HepG2 (cell line): ENCODE measurements at regions not wholly inside any gene's neighbourhood (a gene's known extent, or its start where the extent isn't known, plus 50 kb on each side); places are given as distances from the start of the nearest gene placed in this dataset.

Experiments used
- BCLAF1 ChIP-seq: fragments of 450-650 bp; IDR thresholded peaks from 2 replicates; pipeline ENCODE4 v1.6.1; 2017; ENCODE audit warnings: mild to moderate bottlenecking
- BORCS8-MEF2B ChIP-seq: sonication (generic); formaldehyde crosslinking; IDR thresholded peaks from 2 replicates; pipeline ENCODE4 v1.8.0; 2022; ENCODE audit warnings: mild to moderate bottlenecking, missing genetic modification reagents
- CCAR2 ChIP-seq: fragments of 200-400 bp; formaldehyde crosslinking; optimal IDR thresholded peaks from 2 replicates; pipeline ENCODE3; 2018; ENCODE audit warnings: low read depth, mild to moderate bottlenecking, low read length, moderate library complexity
- CEBPZ ChIP-seq: IDR thresholded peaks from 2 replicates; pipeline ENCODE4 v1.6.1; 2012; ENCODE audit warnings: low read length, improper control_type of control experiment
- GLI4 ChIP-seq: sonication (generic); formaldehyde crosslinking; IDR thresholded peaks from 2 replicates; pipeline ENCODE4 v1.5.1; 2020; ENCODE audit warnings: missing genetic modification reagents, mild to moderate bottlenecking, moderate library complexity, borderline replicate concordance
- MED8 ChIP-seq: sonication (generic); formaldehyde crosslinking; IDR thresholded peaks from 2 replicates; pipeline ENCODE4 v1.8.1; 2023; ENCODE audit warnings: mild to moderate bottlenecking, missing genetic modification reagents; ENCODE audit not compliant: insufficient replicate concordance
- NFKB2 ChIP-seq: sonication (generic); formaldehyde crosslinking; IDR thresholded peaks from 2 replicates; pipeline ENCODE4 v1.4.0; 2020; ENCODE audit warnings: missing genetic modification reagents, borderline replicate concordance
- SAFB2 ChIP-seq: sonication (generic); formaldehyde crosslinking; IDR thresholded peaks from 2 replicates; pipeline ENCODE4 v1.5.1; 2020; ENCODE audit warnings: missing genetic modification reagents, low read depth, mild to moderate bottlenecking, borderline replicate concordance
- ZMYM2 ChIP-seq: sonication (generic); formaldehyde crosslinking; IDR thresholded peaks from 2 replicates; pipeline ENCODE4 v1.8.0; 2022; ENCODE audit warnings: mild to moderate bottlenecking, missing genetic modification reagents
- ZNF317 ChIP-seq: sonication (generic); formaldehyde crosslinking; IDR thresholded peaks from 2 replicates; pipeline ENCODE4 v1.5.0; 2020; ENCODE audit warnings: mild to moderate bottlenecking, missing genetic modification reagents
- ZNF337 ChIP-seq: sonication (generic); formaldehyde crosslinking; IDR thresholded peaks from 2 replicates; pipeline ENCODE4 v1.5.1; 2020; ENCODE audit warnings: missing genetic modification reagents, low read depth, mild to moderate bottlenecking, borderline replicate concordance
- ZNF367 ChIP-seq: sonication (generic); formaldehyde crosslinking; IDR thresholded peaks from 2 replicates; pipeline ENCODE4 v1.4.0; 2020; ENCODE audit warnings: missing genetic modification reagents, borderline replicate concordance
- TF ChIP-seq, protein P1 (sequence below): sonication (generic); formaldehyde crosslinking; IDR thresholded peaks from 2 replicates; pipeline ENCODE4 v1.8.0; 2022; ENCODE audit warnings: mild to moderate bottlenecking, missing genetic modification reagents
- TF ChIP-seq, protein P2 (sequence below): sonication (generic); formaldehyde crosslinking; IDR thresholded peaks from 2 replicates; pipeline ENCODE4 v1.8.1; 2023; ENCODE audit warnings: mild to moderate bottlenecking, inconsistent platforms, moderate library complexity, missing genetic modification reagents, borderline replicate concordance
- TF ChIP-seq, protein P3 (sequence below): IDR thresholded peaks from 2 replicates; pipeline ENCODE4 v1.6.1; 2016; ENCODE audit warnings: mild to moderate bottlenecking

DNA sequence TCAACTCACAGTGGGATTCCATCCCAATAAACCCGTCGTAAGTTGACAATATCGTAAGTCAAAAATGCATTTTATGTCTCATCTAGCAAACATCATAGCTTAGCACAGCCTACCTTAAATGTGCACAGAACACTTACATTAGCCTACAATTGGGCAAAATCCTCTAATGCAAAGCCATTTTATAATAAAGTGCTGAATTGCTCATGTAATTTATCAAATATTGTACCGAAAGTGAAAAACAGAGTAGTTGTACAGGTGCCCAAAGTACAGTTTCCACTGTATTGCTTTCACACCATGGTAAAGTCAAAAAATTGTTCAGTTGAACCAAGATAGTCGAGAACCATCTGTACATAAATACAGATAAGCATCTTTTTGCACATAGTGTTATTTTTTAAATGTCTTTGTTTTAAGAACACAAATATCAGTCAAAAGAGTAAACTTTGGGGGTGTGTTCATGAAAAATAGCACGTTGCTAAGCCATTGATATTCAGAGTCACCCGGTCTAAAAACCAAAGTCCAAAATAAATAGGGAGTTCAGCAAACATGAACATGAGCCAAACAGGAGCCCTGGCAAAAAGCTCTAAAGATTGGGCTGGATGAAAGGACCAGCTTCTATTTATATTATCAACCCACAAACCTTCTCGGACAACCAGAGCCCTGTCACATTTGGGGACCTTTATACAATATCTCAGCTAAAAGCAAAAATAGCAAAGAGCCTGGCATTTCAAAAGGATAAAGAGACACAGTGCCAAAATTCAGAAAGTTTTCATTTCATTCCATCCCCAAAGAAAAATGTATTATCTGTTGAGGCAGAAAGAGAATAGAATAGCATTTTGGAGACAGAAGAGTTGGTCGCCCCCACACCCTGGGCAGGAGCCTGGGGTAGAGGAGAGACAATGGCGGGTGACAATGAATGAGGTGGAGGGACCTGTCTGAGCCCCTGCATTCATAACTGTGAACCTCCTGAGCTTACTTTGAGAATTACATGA, 105.9 kb upstream of the SH3BP4 start (continued):
- no peak for TF ChIP-seq GLI4 (CRISPR knock-in tag)
- TF ChIP-seq MED8 (CRISPR knock-in tag) = peak; percentile 96
- TF ChIP-seq, protein P1, sequence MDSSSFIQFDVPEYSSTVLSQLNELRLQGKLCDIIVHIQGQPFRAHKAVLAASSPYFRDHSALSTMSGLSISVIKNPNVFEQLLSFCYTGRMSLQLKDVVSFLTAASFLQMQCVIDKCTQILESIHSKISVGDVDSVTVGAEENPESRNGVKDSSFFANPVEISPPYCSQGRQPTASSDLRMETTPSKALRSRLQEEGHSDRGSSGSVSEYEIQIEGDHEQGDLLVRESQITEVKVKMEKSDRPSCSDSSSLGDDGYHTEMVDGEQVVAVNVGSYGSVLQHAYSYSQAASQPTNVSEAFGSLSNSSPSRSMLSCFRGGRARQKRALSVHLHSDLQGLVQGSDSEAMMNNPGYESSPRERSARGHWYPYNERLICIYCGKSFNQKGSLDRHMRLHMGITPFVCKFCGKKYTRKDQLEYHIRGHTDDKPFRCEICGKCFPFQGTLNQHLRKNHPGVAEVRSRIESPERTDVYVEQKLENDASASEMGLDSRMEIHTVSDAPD (CRISPR knock-in tag) = peak; percentile 86; the same call in 1 of the 2 replicates
- no peak for TF ChIP-seq BCLAF1
- TF ChIP-seq ZNF317 (CRISPR knock-in tag) = peak; percentile 63; the same call in 1 of the 2 replicates
- no peak for TF ChIP-seq BORCS8-MEF2B (CRISPR knock-in tag)
- TF ChIP-seq, protein P2, sequence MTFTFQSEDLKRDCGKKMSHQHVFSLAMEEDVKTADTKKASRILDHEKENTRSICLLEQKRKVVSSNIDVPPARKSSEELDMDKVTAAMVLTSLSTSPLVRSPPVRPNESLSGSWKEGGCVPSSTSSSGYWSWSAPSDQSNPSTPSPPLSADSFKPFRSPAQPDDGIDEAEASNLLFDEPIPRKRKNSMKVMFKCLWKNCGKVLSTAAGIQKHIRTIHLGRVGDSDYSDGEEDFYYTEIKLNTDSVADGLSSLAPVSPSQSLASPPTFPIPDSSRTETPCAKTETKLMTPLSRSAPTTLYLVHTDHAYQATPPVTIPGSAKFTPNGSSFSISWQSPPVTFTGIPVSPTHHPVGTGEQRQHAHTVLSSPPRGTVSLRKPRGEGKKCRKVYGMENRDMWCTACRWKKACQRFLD (CRISPR knock-in tag) = no peak
- no peak for TF ChIP-seq CEBPZ
- no peak for TF ChIP-seq CCAR2
- TF ChIP-seq SAFB2 = no peak
- TF ChIP-seq, protein P3, sequence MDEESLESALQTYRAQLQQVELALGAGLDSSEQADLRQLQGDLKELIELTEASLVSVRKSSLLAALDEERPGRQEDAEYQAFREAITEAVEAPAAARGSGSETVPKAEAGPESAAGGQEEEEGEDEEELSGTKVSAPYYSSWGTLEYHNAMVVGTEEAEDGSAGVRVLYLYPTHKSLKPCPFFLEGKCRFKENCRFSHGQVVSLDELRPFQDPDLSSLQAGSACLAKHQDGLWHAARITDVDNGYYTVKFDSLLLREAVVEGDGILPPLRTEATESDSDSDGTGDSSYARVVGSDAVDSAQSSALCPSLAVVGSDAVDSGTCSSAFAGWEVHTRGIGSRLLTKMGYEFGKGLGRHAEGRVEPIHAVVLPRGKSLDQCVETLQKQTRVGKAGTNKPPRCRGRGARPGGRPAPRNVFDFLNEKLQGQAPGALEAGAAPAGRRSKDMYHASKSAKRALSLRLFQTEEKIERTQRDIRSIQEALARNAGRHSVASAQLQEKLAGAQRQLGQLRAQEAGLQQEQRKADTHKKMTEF = peak; percentile 88
- TF ChIP-seq ZMYM2 (CRISPR knock-in tag) = no peak; the same call in 1 of the 2 replicates
- TF ChIP-seq ZNF337 (CRISPR knock-in tag) = no peak
- no peak for TF ChIP-seq NFKB2
- TF ChIP-seq ZNF367 = no peak
- TF ChIP-seq, all 625 proteins: peak for 168
